Caco-2 (cell line): ENCODE measurements at regions not wholly inside any gene's neighbourhood (a gene's known extent, or its start where the extent isn't known, plus 50 kb on each side); places are given as distances from the start of the nearest gene placed in this dataset.

Experiments used
- BruUV-seq: library from RNA; stranded (reverse); fragments of 400-500 nt; replicated peaks from 2 replicates; lab custom pipeline; 2021; lab: Mats Ljungman, UMichigan
- CTCF ChIA-PET: fragments of 300-600 bp; sonication (Branson Sonifier 250); formaldehyde crosslinking; loops from one replicate; lab custom pipeline; 2022; ENCODE audit warnings: antibody characterized with exemption; lab: Charles Lee
- POLR2A ChIA-PET: fragments of 300-600 bp; sonication (Branson Sonifier 250); formaldehyde crosslinking; loops from one replicate; lab custom pipeline; 2022; ENCODE audit warnings: antibody characterized with exemption; lab: Charles Lee
- DNase-seq, 2 experiments: peaks; one replicate each; pipeline versions ENCODE4 v3.0.0 to v3.0.0-alpha.2; 2020 to 2022
- H3K27me3 ChIP-seq: replicated peaks from 2 replicates; pipeline ENCODE4 v1.6.0; 2011; ENCODE audit warnings: low read length; ENCODE audit not compliant: control insufficient read depth, insufficient read depth
- H3K36me3 ChIP-seq: 2 replicates; pipeline ENCODE4 v1.5.1; 2011; ENCODE audit warnings: low read length; ENCODE audit not compliant: control insufficient read depth, insufficient read depth
- H3K4me1 ChIP-seq: fragments of 250-450 bp; sonication (Bioruptor Pico); 2 replicates; pipeline ENCODE4 v1.5.1; 2020; ENCODE audit warnings: mild to moderate bottlenecking
- H3K4me3 ChIP-seq: 2 replicates; pipeline ENCODE4 v1.5.1; 2011; ENCODE audit warnings: low read depth, mild to moderate bottlenecking, control low read depth, low read length
- H3K9me3 ChIP-seq: fragments of 250-450 bp; sonication (Bioruptor Pico); 2 replicates; pipeline ENCODE4 v1.5.1; 2020; ENCODE audit warnings: mild to moderate bottlenecking, moderate library complexity
- H3K27ac Mint-ChIP-seq: one replicate; pipeline ENCODE4 v1.8.0; 2022; ENCODE audit warnings: mixed read lengths; ENCODE audit not compliant: unreplicated experiment
- H3K27me3 Mint-ChIP-seq: one replicate; pipeline ENCODE4 v1.8.0; 2022; ENCODE audit warnings: mixed read lengths; ENCODE audit not compliant: insufficient read depth, unreplicated experiment
- H3K36me3 Mint-ChIP-seq: one replicate; pipeline ENCODE4 v1.8.0; 2022; ENCODE audit warnings: mild to moderate bottlenecking, mixed read lengths; ENCODE audit not compliant: insufficient read depth, unreplicated experiment
- H3K4me1 Mint-ChIP-seq: one replicate; pipeline ENCODE4 v1.8.0; 2022; ENCODE audit warnings: low read depth, mixed read lengths; ENCODE audit not compliant: unreplicated experiment
- H3K4me3 Mint-ChIP-seq: one replicate; pipeline ENCODE4 v1.8.0; 2022; ENCODE audit warnings: mild to moderate bottlenecking, moderate library complexity, mixed read lengths; ENCODE audit not compliant: unreplicated experiment
- H3K9me3 Mint-ChIP-seq: one replicate; pipeline ENCODE4 v1.8.0; 2022; ENCODE audit warnings: mixed read lengths; ENCODE audit not compliant: unreplicated experiment
- intact Hi-C: fragments of 100-400 bp; cut with micrococcal nuclease; formaldehyde crosslinking; loops from one replicate; pipeline ENCODE4 v1.10.0; 2022; ENCODE audit not compliant: unreplicated experiment
- TF ChIP-seq, protein P1 (sequence below), 2 experiments: fragments of 200-600 bp in 1 of 2; IDR thresholded peaks; 1 replicate in 1 of 2; 2 replicates in 1 of 2; pipeline versions ENCODE4 v1.5.1 to v1.8.0; 2011 to 2022; ENCODE audit warnings: antibody characterized with exemption in 1 of 2, control low read depth in 1 of 2, inconsistent platforms in 1 of 2, low read depth in 1 of 2, low read length in 1 of 2, mild to moderate bottlenecking in 1 of 2, moderate library complexity in 1 of 2; ENCODE audit not compliant: insufficient read depth in 1 of 2, severe bottlenecking in 1 of 2, unreplicated experiment in 1 of 2

DNA sequence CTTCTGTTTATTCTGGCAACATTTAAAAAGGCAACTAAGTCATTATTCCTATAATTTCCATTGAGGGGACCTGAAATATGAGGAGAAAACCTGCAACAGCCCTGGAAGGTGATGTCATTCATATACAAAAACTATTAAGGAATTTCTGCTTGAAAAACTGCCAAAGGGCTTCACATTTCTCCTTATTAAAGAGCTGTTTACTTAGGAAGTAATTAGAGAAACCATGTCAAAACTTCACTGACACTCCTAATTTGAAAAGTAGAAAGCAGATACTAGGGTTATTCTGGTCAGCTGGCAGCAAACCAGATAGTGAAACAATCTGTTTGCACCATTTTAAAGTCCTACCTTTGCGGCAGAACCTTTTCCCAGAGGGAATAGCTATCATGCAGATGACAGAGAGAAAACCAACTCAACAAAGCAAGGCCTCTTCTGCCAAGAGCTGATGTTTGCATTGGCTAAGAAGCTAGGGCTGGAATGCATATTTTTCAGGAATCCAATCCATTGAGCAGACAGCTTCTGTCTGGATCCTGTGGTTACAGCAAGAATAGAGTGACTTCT lies 592.2 kb upstream of the SYT4 start:
- CTCF ChIA-PET, result no interaction called here
- H3K4me3 Mint-ChIP-seq, result no peak overlapping the region
- no peaks in the 10 kb centered on the region for H3K27me3 Mint-ChIP-seq
- H3K4me3 ChIP-seq, result no peak overlapping the region
- no TSS peak for BruUV-seq
- no peaks in the 10 kb centered on the region for H3K36me3 Mint-ChIP-seq
- POLR2A ChIA-PET, result no interaction called here
- intact Hi-C loops, result no loop called here
- H3K9me3 Mint-ChIP-seq, result no peaks in the 10 kb centered on the region
- H3K27ac Mint-ChIP-seq, result no peak overlapping the region
- H3K4me1 ChIP-seq, result no peaks in the 10 kb centered on the region
- no peaks in the 10 kb centered on the region for H3K27me3 ChIP-seq
- TF ChIP-seq, protein P1, sequence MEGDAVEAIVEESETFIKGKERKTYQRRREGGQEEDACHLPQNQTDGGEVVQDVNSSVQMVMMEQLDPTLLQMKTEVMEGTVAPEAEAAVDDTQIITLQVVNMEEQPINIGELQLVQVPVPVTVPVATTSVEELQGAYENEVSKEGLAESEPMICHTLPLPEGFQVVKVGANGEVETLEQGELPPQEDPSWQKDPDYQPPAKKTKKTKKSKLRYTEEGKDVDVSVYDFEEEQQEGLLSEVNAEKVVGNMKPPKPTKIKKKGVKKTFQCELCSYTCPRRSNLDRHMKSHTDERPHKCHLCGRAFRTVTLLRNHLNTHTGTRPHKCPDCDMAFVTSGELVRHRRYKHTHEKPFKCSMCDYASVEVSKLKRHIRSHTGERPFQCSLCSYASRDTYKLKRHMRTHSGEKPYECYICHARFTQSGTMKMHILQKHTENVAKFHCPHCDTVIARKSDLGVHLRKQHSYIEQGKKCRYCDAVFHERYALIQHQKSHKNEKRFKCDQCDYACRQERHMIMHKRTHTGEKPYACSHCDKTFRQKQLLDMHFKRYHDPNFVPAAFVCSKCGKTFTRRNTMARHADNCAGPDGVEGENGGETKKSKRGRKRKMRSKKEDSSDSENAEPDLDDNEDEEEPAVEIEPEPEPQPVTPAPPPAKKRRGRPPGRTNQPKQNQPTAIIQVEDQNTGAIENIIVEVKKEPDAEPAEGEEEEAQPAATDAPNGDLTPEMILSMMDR (IDR thresholded peaks at IDR 0.05; ENCODE audit: insufficient read depth in 1 of 2, low read depth in 1 of 2, low read length in 1 of 2, severe bottlenecking in 1 of 2, unreplicated experiment in 1 of 2), result no peak
- no peaks in the 10 kb centered on the region for H3K4me1 Mint-ChIP-seq
- DNase-seq, result no peak
- H3K9me3 ChIP-seq, result no peaks in the 10 kb centered on the region
- H3K36me3 ChIP-seq, result no peaks in the 10 kb centered on the region

DNA sequence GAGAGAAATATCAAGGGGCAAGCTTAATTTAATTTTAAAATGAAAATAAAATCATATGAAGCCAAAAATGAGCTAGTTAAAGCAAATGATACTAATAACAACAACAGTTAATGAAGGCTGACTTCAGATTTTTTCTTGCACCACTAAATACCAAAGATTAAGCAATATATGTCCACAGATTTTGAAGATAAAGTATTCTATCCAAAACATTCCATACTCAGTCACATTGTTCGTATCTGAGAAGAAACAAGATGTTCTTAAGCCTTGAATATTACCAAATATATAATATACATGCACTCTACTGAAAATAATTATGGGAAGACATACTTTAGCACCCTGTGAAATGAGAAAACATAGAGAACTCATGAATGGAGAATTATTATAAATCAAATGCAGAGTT lies 593.3 kb upstream of the SYT4 start:
- no peak for DNase-seq
- CTCF ChIA-PET, result no interaction called here
- no peak overlapping the region for H3K27ac Mint-ChIP-seq
- intact Hi-C loops, result no loop called here
- no peaks in the 10 kb centered on the region for H3K9me3 Mint-ChIP-seq
- H3K4me1 ChIP-seq, result no peaks in the 10 kb centered on the region
- H3K4me3 ChIP-seq, result no peak overlapping the region
- no peak overlapping the region for H3K4me3 Mint-ChIP-seq
- H3K36me3 ChIP-seq, result no peaks in the 10 kb centered on the region
- no peaks in the 10 kb centered on the region for H3K4me1 Mint-ChIP-seq
- no peaks in the 10 kb centered on the region for H3K27me3 Mint-ChIP-seq
- BruUV-seq, result no TSS peak
- H3K9me3 ChIP-seq, result no peaks in the 10 kb centered on the region
- H3K27me3 ChIP-seq, result no peaks in the 10 kb centered on the region
- no peaks in the 10 kb centered on the region for H3K36me3 Mint-ChIP-seq
- POLR2A ChIA-PET, result no interaction called here
- TF ChIP-seq, protein P1 (IDR thresholded peaks at IDR 0.05; ENCODE audit: insufficient read depth in 1 of 2, low read depth in 1 of 2, low read length in 1 of 2, severe bottlenecking in 1 of 2, unreplicated experiment in 1 of 2), result no peak

DNA sequence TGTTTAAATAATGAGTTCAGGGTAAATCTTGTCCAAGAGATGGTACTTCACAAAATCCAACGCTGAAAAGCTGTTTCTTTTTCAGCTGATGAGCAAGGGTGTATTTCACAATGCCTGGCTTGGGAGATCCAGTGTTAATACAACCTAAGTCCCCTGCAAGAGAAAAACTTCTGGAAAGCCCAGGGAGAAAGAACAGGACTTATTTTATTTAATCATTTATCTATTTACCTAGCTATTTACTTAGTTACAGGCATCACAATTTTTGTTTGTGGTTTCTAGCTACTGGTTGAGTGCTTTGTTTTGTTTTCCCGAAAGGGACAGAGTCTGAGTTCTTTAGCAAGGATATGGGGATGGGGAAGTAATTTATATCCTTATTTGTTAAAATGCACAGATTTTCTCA lies 598.2 kb upstream of the SYT4 start:
- BruUV-seq, result no TSS peak
- H3K27ac Mint-ChIP-seq, result no peak overlapping the region

More for the DNA sequence above, 598.2 kb upstream of the SYT4 start:
- Histone ChIP-seq H3K36me3 (no peaks in the 10 kb centered on the region), H3K4me1 (no peaks in the 10 kb centered on the region), H3K9me3 (no peaks in the 10 kb centered on the region), H3K4me3 (no peak overlapping the region), H3K27me3 (no peaks in the 10 kb centered on the region)
- Mint-ChIP-seq H3K4me3 (no peak overlapping the region), H3K9me3 (no peaks in the 10 kb centered on the region), H3K36me3 (no peaks in the 10 kb centered on the region), H3K27me3 (peaks cover 4% of the 10 kb centered on the region), H3K4me1 (no peaks in the 10 kb centered on the region)
- intact Hi-C loops, result no loop called here
- ChIA-PET POLR2A (no interaction called here), CTCF (no interaction called here)
- DNase-seq, result no peak
- TF ChIP-seq, protein P1 (IDR thresholded peaks at IDR 0.05; ENCODE audit: insufficient read depth in 1 of 2, low read depth in 1 of 2, low read length in 1 of 2, severe bottlenecking in 1 of 2, unreplicated experiment in 1 of 2), result no peak
